GM03348 (cell line): ENCODE measurements at regions not wholly inside any gene's neighbourhood (a gene's known extent, or its start where the extent isn't known, plus 50 kb on each side); places are given as distances from the start of the nearest gene placed in this dataset.

Experiments used
- DNase-seq: peaks from one replicate; pipeline ENCODE4 v3.0.0; 2012; ENCODE audit warnings: low spot score

- DNase-seq: no peak
Measured at GRCh38 chr11:108994887-108995286, 330.0 kb downstream of the DDX10 start.

GRCh38 chr11:108997826-108998225 is 333.0 kb downstream of the DDX10 start:
- no peak for DNase-seq

GRCh38 chr11:109000531-109000930 is 335.7 kb downstream of the DDX10 start:
- no peak for DNase-seq

- no peak for DNase-seq
Measured at GRCh38 chr11:109001585-109001984, 336.7 kb downstream of the DDX10 start.

- no peak for DNase-seq
Measured at GRCh38 chr11:109012991-109013390, 348.1 kb downstream of the DDX10 start.

- no peak for DNase-seq
Measured at GRCh38 chr11:109015283-109015682, 350.4 kb downstream of the DDX10 start.

- no peak for DNase-seq
Measured at GRCh38 chr11:109016724-109017123, 351.9 kb downstream of the DDX10 start.

- DNase-seq: no peak
Measured at GRCh38 chr11:109017489-109017888, 352.6 kb downstream of the DDX10 start.

- no peak for DNase-seq
Measured at GRCh38 chr11:109018639-109019038, 353.8 kb downstream of the DDX10 start.

- no peak for DNase-seq
Measured at GRCh38 chr11:109019342-109019936, 354.6 kb downstream of the DDX10 start.

- no peak for DNase-seq
Measured at GRCh38 chr11:109023036-109023435, 358.2 kb downstream of the DDX10 start.

GRCh38 chr11:109026891-109027489 is 362.1 kb downstream of the DDX10 start:
- peak; percentile 32 for DNase-seq

GRCh38 chr11:109027851-109028250 is 363.0 kb downstream of the DDX10 start:
- no peak for DNase-seq

- DNase-seq: no peak
Measured at GRCh38 chr11:109029927-109030326, 365.1 kb downstream of the DDX10 start.

GRCh38 chr11:109033627-109034338 is 368.9 kb downstream of the DDX10 start:
- DNase-seq: peak; percentile 61

GRCh38 chr11:109034339-109034696 is 369.4 kb downstream of the DDX10 start:
- DNase-seq: peak; percentile 9

GRCh38 chr11:109035284-109035683 is 370.4 kb downstream of the DDX10 start:
- DNase-seq: no peak

GRCh38 chr11:109036011-109036410 is 371.1 kb downstream of the DDX10 start:
- no peak for DNase-seq

GRCh38 chr11:109037856-109038780 is 373.2 kb downstream of the DDX10 start:
- peak; percentile 90 for DNase-seq

- no peak for DNase-seq
Measured at GRCh38 chr11:109039611-109040010, 374.7 kb downstream of the DDX10 start.

- DNase-seq: no peak
Measured at GRCh38 chr11:109040303-109040702, 375.4 kb downstream of the DDX10 start.

- no peak for DNase-seq
Measured at GRCh38 chr11:109041876-109042275, 377.0 kb downstream of the DDX10 start.
